GM12878 (cell line): ENCODE measurements at regions not wholly inside any gene's neighbourhood (a gene's known extent, or its start where the extent isn't known, plus 50 kb on each side); places are given as distances from the start of the nearest gene placed in this dataset.

ENCODE experiments used
- ATAC-seq: fragments of 200-7000 bp; cut with Tn5 transposase; 3 replicates; pipeline ENCODE4 v1.9.1; 2020; ENCODE audit warnings: mild to moderate bottlenecking, moderate library complexity
- BruUV-seq: library from RNA; stranded (reverse); fragments of 400-500 nt; replicated peaks from 2 replicates; lab custom pipeline; 2021; lab: Mats Ljungman, UMichigan
- CTCF ChIA-PET: fragments of 300-600 bp; sonication (Branson Sonifier 250); formaldehyde crosslinking; extraction: SDS; loops from one replicate; lab custom pipeline; 2021; ENCODE audit warnings: inconsistent platforms; lab: Yijun Ruan, JAX
- POLR2A ChIA-PET: fragments of 350-600 bp; formaldehyde crosslinking; extraction: SDS; loops from one replicate; lab custom pipeline; 2021; ENCODE audit warnings: inconsistent platforms; lab: Charles Lee
- RAD21 ChIA-PET: fragments of 300-600 bp; sonication (Branson Sonifier 250); formaldehyde crosslinking; loops from one replicate; lab custom pipeline; 2023; ENCODE audit warnings: antibody characterized with exemption; ENCODE audit not compliant: unreplicated experiment; lab: Charles Lee
- SMC1A ChIA-PET: fragments of 300-600 bp; sonication (Branson Sonifier 250); formaldehyde crosslinking; loops from one replicate; lab custom pipeline; 2023; ENCODE audit not compliant: unreplicated experiment, uncharacterized antibody; lab: Charles Lee
- DNase-seq: peaks from one replicate; pipeline ENCODE4 v3.0.0-alpha.2; 2011; ENCODE audit warnings: low read depth, low spot score
- FAIRE-seq: peaks from 3 replicates; lab custom pipeline; 2011; peaks lifted over from hg19 to GRCh38; lab: Jason Lieb, UNC
- H2AFZ ChIP-seq: 2 replicates; pipeline ENCODE4 v1.6.0; 2011; ENCODE audit warnings: low read depth, low read length, control low read depth; ENCODE audit not compliant: control insufficient read depth
- H3K27ac ChIP-seq: 2 replicates; pipeline ENCODE4 v1.5.1; 2011; ENCODE audit warnings: control low read depth; ENCODE audit not compliant: control insufficient read depth, insufficient read depth
- H3K27me3 ChIP-seq, 2 experiments: replicated peaks in 1 of 2; 2 replicates each; pipeline versions ENCODE4 v1.6.0 to v1.6.1; 2011; ENCODE audit warnings: low read length in 1 of 2; ENCODE audit not compliant: control insufficient read depth in 2 of 2, insufficient read depth in 2 of 2
- H3K36me3 ChIP-seq, 2 experiments: 2 replicates each; pipeline ENCODE4 v1.5.1; 2011; ENCODE audit warnings: low read length in 1 of 2; ENCODE audit not compliant: control insufficient read depth in 2 of 2, insufficient read depth in 2 of 2
- H3K4me1 ChIP-seq: 2 replicates; pipeline ENCODE4 v1.6.1; 2011; ENCODE audit warnings: mild to moderate bottlenecking, low read length, moderate library complexity, mixed read lengths; ENCODE audit not compliant: control insufficient read depth, insufficient read depth
- H3K4me2 ChIP-seq: 2 replicates; pipeline ENCODE4 v1.6.0; 2011; ENCODE audit warnings: control low read depth; ENCODE audit not compliant: control insufficient read depth, insufficient read depth
- H3K4me3 ChIP-seq: fragments of 200-600 bp; sonication (generic); 2 replicates; pipeline ENCODE4 v1.5.1; 2016
- H3K79me2 ChIP-seq: 2 replicates; pipeline ENCODE4 v1.6.0; 2011; ENCODE audit warnings: low read length; ENCODE audit not compliant: control insufficient read depth, insufficient read depth
- H3K9ac ChIP-seq: 2 replicates; pipeline ENCODE4 v1.8.0; 2011; ENCODE audit warnings: low read length, control low read depth, mixed read lengths; ENCODE audit not compliant: control insufficient read depth, insufficient read depth
- H3K9me3 ChIP-seq: replicated peaks from 3 replicates; pipeline ENCODE4 v1.5.1; 2011; ENCODE audit warnings: mild to moderate bottlenecking, low read length; ENCODE audit not compliant: control insufficient read depth, insufficient read depth
- H4K20me1 ChIP-seq: 2 replicates; pipeline ENCODE4 v1.6.0; 2011; ENCODE audit not compliant: control insufficient read depth, insufficient read depth
- ASH2L ChIP-seq: fragments of 300-600, 200-600 bp; sonication (generic); IDR thresholded peaks from 2 replicates; pipeline ENCODE4 v1.6.1; 2017; ENCODE audit warnings: low read depth, mild to moderate bottlenecking, borderline replicate concordance
- ETV6 ChIP-seq, 2 experiments: fragments of 450-650 bp in 1 of 2; IDR thresholded peaks in 1 of 2; conservative IDR thresholded peaks in 1 of 2; 2 replicates each; pipeline ENCODE4 v1.6.1; 2014; ENCODE audit warnings: antibody characterized with exemption in 1 of 2, borderline replicate concordance in 1 of 2, low read depth in 1 of 2, mild to moderate bottlenecking in 1 of 2, moderate library complexity in 1 of 2
- HDGF ChIP-seq: fragments of 450-650 bp; IDR thresholded peaks from 2 replicates; pipeline ENCODE4 v1.6.1; 2016; ENCODE audit warnings: antibody characterized with exemption
- IRF4 ChIP-seq: IDR thresholded peaks from 2 replicates; pipeline ENCODE4 v1.6.1; 2011; ENCODE audit warnings: low read depth, low read length
- KLF5 ChIP-seq: fragments of 450-650 bp; IDR thresholded peaks from 2 replicates; pipeline ENCODE4 v1.6.1; 2014; ENCODE audit warnings: mild to moderate bottlenecking; ENCODE audit not compliant: partially characterized antibody
- NR2C2 ChIP-seq: IDR thresholded peaks from 2 replicates; pipeline ENCODE4 v1.6.1; 2011; ENCODE audit warnings: borderline replicate concordance, low read depth; ENCODE audit not compliant: control insufficient read depth, insufficient read length
- PAX8 ChIP-seq: fragments of 450-650 bp; IDR thresholded peaks from 2 replicates; pipeline ENCODE4 v1.6.1; 2017; ENCODE audit warnings: mild to moderate bottlenecking, moderate library complexity
- RAD21 ChIP-seq: IDR thresholded peaks from 2 replicates; pipeline ENCODE4 v1.6.1; 2011; ENCODE audit warnings: mild to moderate bottlenecking, low read depth, low read length, moderate library complexity; ENCODE audit not compliant: insufficient read depth
- RUNX3 ChIP-seq: IDR thresholded peaks from 2 replicates; pipeline ENCODE4 v1.6.1; 2012; ENCODE audit warnings: low read length, inconsistent platforms
- STAT1 ChIP-seq: fragments of 450-650 bp; conservative IDR thresholded peaks from 2 replicates; pipeline ENCODE4 v1.6.1; 2014; ENCODE audit warnings: antibody characterized with exemption, mild to moderate bottlenecking
- YBX1 ChIP-seq: fragments of 450-650 bp; IDR thresholded peaks from 2 replicates; pipeline ENCODE4 v1.6.1; 2016; ENCODE audit warnings: antibody characterized with exemption
- WGBS: methylation state at CpG from one replicate; pipeline ENCODE4 v1.1.6; 2016; ENCODE audit warnings: low lambda C conversion rate; ENCODE audit not compliant: insufficient replicate concordance, insufficient coverage; ENCODE audit errors: missing lambda C conversion rate; 5-methylcytosine and 5-hydroxymethylcytosine counted together
- in situ Hi-C: fragments of 300-500 bp; cut with MboI; formaldehyde crosslinking; loops from 9 replicates; pipeline ENCODE4 v1.14.3; 2018; ENCODE audit warnings: mixed read lengths
- intact Hi-C: fragments of 100-400 bp; cut with micrococcal nuclease; formaldehyde crosslinking; loops from one replicate; pipeline ENCODE4 v1.14.2; 2022; ENCODE audit not compliant: unreplicated experiment
- TF ChIP-seq, protein P1 (sequence below): IDR thresholded peaks from 2 replicates; pipeline ENCODE4 v1.6.1; 2012; ENCODE audit warnings: low read depth, low read length, improper control_type of control experiment
- TF ChIP-seq, protein P2 (sequence below): fragments of 450-650 bp; IDR thresholded peaks from 2 replicates; pipeline ENCODE4 v1.6.1; 2016; ENCODE audit warnings: mild to moderate bottlenecking
- TF ChIP-seq, protein P3 (sequence below): IDR thresholded peaks from 2 replicates; pipeline ENCODE4 v1.6.1; 2011; ENCODE audit warnings: mild to moderate bottlenecking, low read depth, low read length, moderate library complexity; ENCODE audit not compliant: insufficient replicate concordance
- TF ChIP-seq, protein P4 (sequence below): fragments of 450-650 bp; IDR thresholded peaks from 2 replicates; pipeline ENCODE4 v1.6.1; 2017; ENCODE audit warnings: low read depth, mild to moderate bottlenecking, moderate library complexity

DNA sequence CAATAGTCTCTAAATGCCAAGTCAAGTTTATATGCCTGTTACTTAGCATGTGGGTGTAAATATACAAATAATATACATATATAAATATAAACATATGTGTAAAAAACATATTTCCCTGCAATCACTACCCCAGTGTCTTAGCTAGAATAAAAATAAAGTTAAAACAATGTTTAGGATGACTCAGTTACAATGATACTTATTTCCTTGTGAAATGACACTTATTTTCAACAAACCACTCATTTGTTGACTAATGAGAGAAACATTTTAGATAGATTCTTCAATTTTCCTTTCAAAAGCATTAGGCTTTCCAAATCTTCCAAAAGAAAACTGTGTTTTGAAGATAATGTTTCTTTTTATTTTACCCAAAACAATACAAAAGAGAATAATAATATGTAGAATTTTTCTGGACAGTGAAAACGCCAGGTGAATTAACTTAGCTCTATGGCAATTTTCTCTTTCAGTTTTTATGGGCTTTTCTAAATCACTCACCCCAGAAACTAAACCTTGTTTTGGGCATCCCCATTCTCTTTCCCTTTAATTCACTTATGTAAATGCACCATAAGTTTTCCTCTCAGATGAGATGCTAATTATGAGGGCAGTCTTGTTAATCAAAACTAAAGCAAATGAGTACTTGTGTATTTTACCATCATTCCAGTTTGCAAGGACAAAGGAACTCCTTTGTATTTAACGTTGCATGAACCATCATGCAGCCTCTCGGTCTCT is 465.9 kb downstream of the BCAT1 start:
- ATAC-seq (no peak), FAIRE-seq (no peak), DNase-seq (no peak)
- in situ Hi-C loops = no loop called here
- no peaks in the 10 kb centered on the region for H3K4me1 ChIP-seq
- intact Hi-C loops = no loop called here
- no peaks in the 10 kb centered on the region for H3K27me3 ChIP-seq
- no peak overlapping the region for H3K4me3 ChIP-seq
- no peak overlapping the region for H3K9ac ChIP-seq
- ChIA-PET SMC1A (interaction anchor here (0.9 to 1.2 kb wide), 2 partner anchors 38 to 238 kb away, joined by 3 read pairs; no protein-coding TSS in a partner anchor), POLR2A (no interaction called here), RAD21 (no interaction called here), CTCF (interaction anchor here (1.2 kb wide), 1 partner anchor 18 kb away, joined by 3 read pairs; no protein-coding TSS in a partner anchor)
- H3K36me3 ChIP-seq = no peaks in the 10 kb centered on the region
- no peak overlapping the region for H2AFZ ChIP-seq
- H3K79me2 ChIP-seq = no peaks in the 10 kb centered on the region
- H3K27ac ChIP-seq = no peak overlapping the region
- no peak overlapping the region for H3K4me2 ChIP-seq
- no TSS peak for BruUV-seq
- H3K9me3 ChIP-seq = no peaks in the 10 kb centered on the region
- TF ChIP-seq KLF5 (no peak), NR2C2 (no peak), IRF4 (no peak), HDGF (no peak), STAT1 (no peak), PAX8 (no peak), YBX1 (no peak), ASH2L (no peak), ETV6 (conservative IDR thresholded peaks at IDR 0.05 in 1 of 2, IDR thresholded peaks at IDR 0.05 in 1 of 2; ENCODE audit: borderline replicate concordance in 1 of 2, low read depth in 1 of 2) (no peak), RUNX3 (no peak), RAD21 (no peak)
- TF ChIP-seq, protein P1, sequence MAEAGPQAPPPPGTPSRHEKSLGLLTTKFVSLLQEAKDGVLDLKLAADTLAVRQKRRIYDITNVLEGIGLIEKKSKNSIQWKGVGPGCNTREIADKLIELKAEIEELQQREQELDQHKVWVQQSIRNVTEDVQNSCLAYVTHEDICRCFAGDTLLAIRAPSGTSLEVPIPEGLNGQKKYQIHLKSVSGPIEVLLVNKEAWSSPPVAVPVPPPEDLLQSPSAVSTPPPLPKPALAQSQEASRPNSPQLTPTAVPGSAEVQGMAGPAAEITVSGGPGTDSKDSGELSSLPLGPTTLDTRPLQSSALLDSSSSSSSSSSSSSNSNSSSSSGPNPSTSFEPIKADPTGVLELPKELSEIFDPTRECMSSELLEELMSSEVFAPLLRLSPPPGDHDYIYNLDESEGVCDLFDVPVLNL = no peak
- TF ChIP-seq, protein P2, sequence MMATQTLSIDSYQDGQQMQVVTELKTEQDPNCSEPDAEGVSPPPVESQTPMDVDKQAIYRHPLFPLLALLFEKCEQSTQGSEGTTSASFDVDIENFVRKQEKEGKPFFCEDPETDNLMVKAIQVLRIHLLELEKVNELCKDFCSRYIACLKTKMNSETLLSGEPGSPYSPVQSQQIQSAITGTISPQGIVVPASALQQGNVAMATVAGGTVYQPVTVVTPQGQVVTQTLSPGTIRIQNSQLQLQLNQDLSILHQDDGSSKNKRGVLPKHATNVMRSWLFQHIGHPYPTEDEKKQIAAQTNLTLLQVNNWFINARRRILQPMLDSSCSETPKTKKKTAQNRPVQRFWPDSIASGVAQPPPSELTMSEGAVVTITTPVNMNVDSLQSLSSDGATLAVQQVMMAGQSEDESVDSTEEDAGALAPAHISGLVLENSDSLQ = no peak
- TF ChIP-seq, protein P3, sequence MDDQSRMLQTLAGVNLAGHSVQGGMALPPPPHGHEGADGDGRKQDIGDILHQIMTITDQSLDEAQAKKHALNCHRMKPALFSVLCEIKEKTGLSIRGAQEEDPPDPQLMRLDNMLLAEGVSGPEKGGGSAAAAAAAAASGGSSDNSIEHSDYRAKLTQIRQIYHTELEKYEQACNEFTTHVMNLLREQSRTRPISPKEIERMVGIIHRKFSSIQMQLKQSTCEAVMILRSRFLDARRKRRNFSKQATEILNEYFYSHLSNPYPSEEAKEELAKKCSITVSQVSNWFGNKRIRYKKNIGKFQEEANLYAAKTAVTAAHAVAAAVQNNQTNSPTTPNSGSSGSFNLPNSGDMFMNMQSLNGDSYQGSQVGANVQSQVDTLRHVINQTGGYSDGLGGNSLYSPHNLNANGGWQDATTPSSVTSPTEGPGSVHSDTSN = no peak
- TF ChIP-seq, protein P4, sequence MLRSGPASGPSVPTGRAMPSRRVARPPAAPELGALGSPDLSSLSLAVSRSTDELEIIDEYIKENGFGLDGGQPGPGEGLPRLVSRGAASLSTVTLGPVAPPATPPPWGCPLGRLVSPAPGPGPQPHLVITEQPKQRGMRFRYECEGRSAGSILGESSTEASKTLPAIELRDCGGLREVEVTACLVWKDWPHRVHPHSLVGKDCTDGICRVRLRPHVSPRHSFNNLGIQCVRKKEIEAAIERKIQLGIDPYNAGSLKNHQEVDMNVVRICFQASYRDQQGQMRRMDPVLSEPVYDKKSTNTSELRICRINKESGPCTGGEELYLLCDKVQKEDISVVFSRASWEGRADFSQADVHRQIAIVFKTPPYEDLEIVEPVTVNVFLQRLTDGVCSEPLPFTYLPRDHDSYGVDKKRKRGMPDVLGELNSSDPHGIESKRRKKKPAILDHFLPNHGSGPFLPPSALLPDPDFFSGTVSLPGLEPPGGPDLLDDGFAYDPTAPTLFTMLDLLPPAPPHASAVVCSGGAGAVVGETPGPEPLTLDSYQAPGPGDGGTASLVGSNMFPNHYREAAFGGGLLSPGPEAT = no peak
- WGBS = 13% methylated on average over 3 of the region's 3 CpGs
- no peaks in the 10 kb centered on the region for H4K20me1 ChIP-seq
